MM.1S (cell line): ENCODE measurements at regions not wholly inside any gene's neighbourhood (a gene's known extent, or its start where the extent isn't known, plus 50 kb on each side); places are given as distances from the start of the nearest gene placed in this dataset.

Source experiments
- DNase-seq: peaks from one replicate; pipeline ENCODE4 v3.0.0-alpha.2; 2015
- H2AFZ ChIP-seq: fragments of 300-600 bp; sonication (generic); 2 replicates; pipeline ENCODE4 v1.6.0; 2016; ENCODE audit warnings: antibody characterized with exemption, low read length
- H3F3A ChIP-seq: fragments of 300-600 bp; sonication (generic); 2 replicates; pipeline ENCODE4 v1.6.1; 2016; ENCODE audit warnings: mild to moderate bottlenecking, antibody characterized with exemption, low read length, moderate library complexity, mixed read lengths; ENCODE audit not compliant: insufficient read depth
- H3K27ac ChIP-seq: fragments of 300-600 bp; sonication (generic); 2 replicates; pipeline ENCODE4 v1.5.1; 2016; ENCODE audit warnings: mild to moderate bottlenecking, low read length
- H3K27me3 ChIP-seq: fragments of 300-600 bp; sonication (generic); replicated peaks from 2 replicates; pipeline ENCODE4 v1.6.0; 2016; ENCODE audit warnings: low read length; ENCODE audit not compliant: insufficient read depth
- H3K36me3 ChIP-seq: fragments of 300-600 bp; sonication (generic); replicated peaks from 2 replicates; pipeline ENCODE4 v1.6.1; 2016; ENCODE audit warnings: mild to moderate bottlenecking, low read length, mixed read lengths; ENCODE audit not compliant: insufficient read depth
- H3K4me1 ChIP-seq: fragments of 300-600 bp; sonication (generic); 2 replicates; pipeline ENCODE4 v1.6.1; 2016; ENCODE audit warnings: low read length, mixed read lengths
- H3K4me2 ChIP-seq: fragments of 300-600 bp; sonication (generic); 2 replicates; pipeline ENCODE4 v1.6.0; 2016; ENCODE audit warnings: low read depth, low read length
- H3K4me3 ChIP-seq: fragments of 300-600 bp; sonication (generic); 2 replicates; pipeline ENCODE4 v1.5.1; 2016; ENCODE audit warnings: low read length, mixed read lengths
- H3K79me2 ChIP-seq: fragments of 300-600 bp; sonication (generic); 2 replicates; pipeline ENCODE4 v1.6.1; 2016; ENCODE audit warnings: mixed run types, low read length, mixed read lengths
- H3K9ac ChIP-seq: fragments of 300-600 bp; sonication (generic); 2 replicates; pipeline ENCODE4 v1.6.1; 2016; ENCODE audit warnings: low read length, mixed read lengths
- H3K9me2 ChIP-seq: fragments of 300-600 bp; sonication (generic); replicated peaks from 2 replicates; pipeline ENCODE4 v1.6.1; 2016; ENCODE audit warnings: mild to moderate bottlenecking, low read length, mixed read lengths; ENCODE audit not compliant: insufficient read depth
- H3K9me3 ChIP-seq: fragments of 300-600 bp; sonication (generic); replicated peaks from 2 replicates; pipeline ENCODE4 v1.6.1; 2016; ENCODE audit warnings: mild to moderate bottlenecking, low read length, mixed read lengths; ENCODE audit not compliant: insufficient read depth
- H4K20me1 ChIP-seq: fragments of 300-600 bp; sonication (generic); 2 replicates; pipeline ENCODE4 v1.6.1; 2016; ENCODE audit warnings: mild to moderate bottlenecking, low read length, moderate library complexity, mixed read lengths; ENCODE audit not compliant: insufficient read depth
- CTCF ChIP-seq: fragments of 300-600 bp; sonication (generic); IDR thresholded peaks from 2 replicates; pipeline ENCODE4 v1.5.1; 2016; ENCODE audit warnings: antibody characterized with exemption, low read length, mixed read lengths
- EZH2 ChIP-seq: fragments of 300-600 bp; sonication (generic); optimal IDR thresholded peaks from 2 replicates; pipeline ENCODE3; 2017; ENCODE audit warnings: low read depth, mild to moderate bottlenecking, antibody characterized with exemption, low read length, mixed read lengths
- EZH2phosphoT487 ChIP-seq: fragments of 300-600 bp; sonication (generic); IDR thresholded peaks from 2 replicates; pipeline ENCODE4 v1.6.1; 2018; ENCODE audit warnings: antibody characterized with exemption, low read length

- no peak overlapping the region for H3K4me3 ChIP-seq
- H3K9ac ChIP-seq, result no peak overlapping the region
- H3K79me2 ChIP-seq, result no peaks in the 10 kb centered on the region
- no peak for DNase-seq
- no peak overlapping the region for H2AFZ ChIP-seq
- H3K4me1 ChIP-seq, result no peaks in the 10 kb centered on the region
- no peaks in the 10 kb centered on the region for H3K9me2 ChIP-seq
- H3K27me3 ChIP-seq, result no peaks in the 10 kb centered on the region
- no peaks in the 10 kb centered on the region for H4K20me1 ChIP-seq
- no peaks in the 10 kb centered on the region for H3F3A ChIP-seq
- no peaks in the 10 kb centered on the region for H3K9me3 ChIP-seq
- no peaks in the 10 kb centered on the region for H3K36me3 ChIP-seq
- no peak overlapping the region for H3K27ac ChIP-seq
- no peak overlapping the region for H3K4me2 ChIP-seq
- TF ChIP-seq EZH2phosphoT487 (no peak), CTCF (no peak), EZH2 (no peak)
These were observed 162.3 kb downstream of the SKIDA1 start for GRCh38 chr10:21363092-21363730.

GRCh38 chr10:21359202-21359601 lies 166.3 kb downstream of the SKIDA1 start:
- Histone ChIP-seq H3K27ac (no peak overlapping the region), H3K4me1 (no peaks in the 10 kb centered on the region), H2AFZ (no peak overlapping the region), H3K27me3 (no peaks in the 10 kb centered on the region), H3K79me2 (no peaks in the 10 kb centered on the region), H3F3A (no peaks in the 10 kb centered on the region), H3K4me2 (no peak overlapping the region), H3K4me3 (no peak overlapping the region), H3K9me2 (no peaks in the 10 kb centered on the region), H3K9me3 (no peaks in the 10 kb centered on the region), H4K20me1 (no peaks in the 10 kb centered on the region), H3K36me3 (no peaks in the 10 kb centered on the region), H3K9ac (no peak overlapping the region)
- DNase-seq, result no peak
- TF ChIP-seq EZH2, result no peak
- TF ChIP-seq EZH2phosphoT487, result no peak
- TF ChIP-seq CTCF, result no peak

- no peaks in the 10 kb centered on the region for H3K4me1 ChIP-seq
- H4K20me1 ChIP-seq, result no peaks in the 10 kb centered on the region
- no peaks in the 10 kb centered on the region for H3K36me3 ChIP-seq
- DNase-seq, result no peak
- TF ChIP-seq EZH2, result no peak
- TF ChIP-seq CTCF, result no peak
- TF ChIP-seq EZH2phosphoT487, result no peak
- H3K4me3 ChIP-seq, result no peak overlapping the region
- no peaks in the 10 kb centered on the region for H3F3A ChIP-seq
- no peaks in the 10 kb centered on the region for H3K9me2 ChIP-seq
- no peaks in the 10 kb centered on the region for H3K9me3 ChIP-seq
- no peak overlapping the region for H3K27ac ChIP-seq
- no peak overlapping the region for H3K9ac ChIP-seq
- H3K79me2 ChIP-seq, result no peaks in the 10 kb centered on the region
- H3K4me2 ChIP-seq, result no peak overlapping the region
- H3K27me3 ChIP-seq, result no peaks in the 10 kb centered on the region
- H2AFZ ChIP-seq, result no peak overlapping the region
These were observed 169.9 kb downstream of the SKIDA1 start for GRCh38 chr10:21355591-21356011.
